SK-N-SH (cell line): ENCODE measurements at regions not wholly inside any gene's neighbourhood (a gene's known extent, or its start where the extent isn't known, plus 50 kb on each side); places are given as distances from the start of the nearest gene placed in this dataset.

ENCODE experiments used
- CTCF ChIA-PET: fragments of 300-600, 350-600 bp; formaldehyde crosslinking; extraction: SDS; loops from one replicate; lab custom pipeline; 2021; lab: Yijun Ruan, JAX
- POLR2A ChIA-PET: fragments of 350-600 bp; sonication (Branson Sonifier 250); formaldehyde crosslinking; extraction: SDS; loops from one replicate; lab custom pipeline; 2020; ENCODE audit warnings: antibody characterized with exemption, inconsistent platforms; lab: Yijun Ruan, JAX
- DNase-seq: peaks from one replicate; pipeline ENCODE4 v3.0.0; 2012
- H2AFZ ChIP-seq: fragments of 200-600 bp; sonication (generic); 2 replicates; pipeline ENCODE4 v1.8.1; 2016; ENCODE audit warnings: antibody characterized with exemption, mild to moderate bottlenecking, low read depth
- H3F3A ChIP-seq: fragments of 200-600 bp; sonication (generic); replicated peaks from 2 replicates; pipeline ENCODE3; 2016; ENCODE audit warnings: antibody characterized with exemption, mild to moderate bottlenecking; ENCODE audit not compliant: insufficient read depth
- H3K27ac ChIP-seq, 2 experiments: fragments of 200-500 bp in 1 of 2; fragments of 200-600 bp in 1 of 2; sonication (Bioruptor generic) in 1 of 2; sonication (generic), shearing (Covaris generic) in 1 of 2; 2 replicates each; pipeline versions ENCODE4 v1.5.1 to v1.6.1; 2014 to 2016; ENCODE audit warnings: low read depth in 2 of 2, inconsistent platforms in 1 of 2, low read length in 1 of 2, mild to moderate bottlenecking in 1 of 2, mixed read lengths in 1 of 2
- H3K27me3 ChIP-seq: fragments of 200-600 bp; sonication (generic), shearing (Covaris generic); 2 replicates; pipeline ENCODE4 v1.6.1; 2016; ENCODE audit warnings: mixed run types; ENCODE audit not compliant: insufficient read depth
- H3K36me3 ChIP-seq, 2 experiments: fragments of 200-500 bp in 1 of 2; fragments of 200-600 bp in 1 of 2; sonication (Bioruptor generic) in 1 of 2; sonication (generic) in 1 of 2; replicated peaks in 1 of 2; 2 replicates each; pipeline versions ENCODE3 to v1.5.1; 2014 to 2016; ENCODE audit warnings: low read length in 1 of 2, mild to moderate bottlenecking in 1 of 2; ENCODE audit not compliant: insufficient read depth in 2 of 2, control insufficient read depth in 1 of 2
- H3K4me1 ChIP-seq, 2 experiments: fragments of 200-500 bp in 1 of 2; fragments of 200-600 bp in 1 of 2; sonication (Bioruptor generic) in 1 of 2; sonication (generic), shearing (Covaris generic) in 1 of 2; 2 replicates each; pipeline versions ENCODE4 v1.5.1 to v1.6.1; 2014 to 2016; ENCODE audit warnings: low read depth in 1 of 2, low read length in 1 of 2, mixed run types in 1 of 2; ENCODE audit not compliant: insufficient read depth in 2 of 2, control insufficient read depth in 1 of 2
- H3K4me2 ChIP-seq: fragments of 200-600 bp; sonication (generic), shearing (Covaris generic); 2 replicates; pipeline ENCODE4 v1.6.1; 2017; ENCODE audit warnings: mixed run types
- H3K4me3 ChIP-seq, 2 experiments: fragments of 200-500 bp in 1 of 2; fragments of 200-600 bp in 1 of 2; sonication (Bioruptor generic) in 1 of 2; sonication (generic), shearing (Covaris generic) in 1 of 2; 2 replicates each; pipeline versions ENCODE4 v1.5.1 to v1.8.1; 2014 to 2016; ENCODE audit warnings: low read depth in 2 of 2, inconsistent platforms in 1 of 2, low read length in 1 of 2, mild to moderate bottlenecking in 1 of 2, mixed read lengths in 1 of 2, moderate library complexity in 1 of 2
- H3K79me2 ChIP-seq: fragments of 200-600 bp; sonication (generic); 2 replicates; pipeline ENCODE4 v1.8.1; 2017; ENCODE audit warnings: mild to moderate bottlenecking; ENCODE audit not compliant: insufficient read depth
- H3K9ac ChIP-seq: fragments of 200-600 bp; sonication (generic); 2 replicates; pipeline ENCODE4 v1.6.1; 2017; ENCODE audit warnings: mixed run types
- H3K9me2 ChIP-seq: fragments of 200-600 bp; sonication (generic); 2 replicates; pipeline ENCODE4 v1.6.1; 2017; ENCODE audit warnings: mixed run types
- H3K9me3 ChIP-seq: fragments of 200-600 bp; sonication (generic); 2 replicates; pipeline ENCODE4 v1.6.1; 2017; ENCODE audit warnings: mixed run types, mild to moderate bottlenecking, moderate library complexity
- H4K20me1 ChIP-seq: fragments of 200-600 bp; sonication (generic); 2 replicates; pipeline ENCODE4 v1.6.1; 2017; ENCODE audit warnings: mild to moderate bottlenecking, mixed run types; ENCODE audit not compliant: insufficient read depth
- CHD2 ChIP-seq: fragments of 150-350 bp; IDR thresholded peaks from 2 replicates; pipeline ENCODE4 v1.6.1; 2018; ENCODE audit warnings: low read length; ENCODE audit not compliant: partially characterized antibody
- ELF1 ChIP-seq: IDR thresholded peaks from 2 replicates; pipeline ENCODE4 v1.4.0; 2012
- EZH2phosphoT487 ChIP-seq: fragments of 200-600 bp; sonication (generic); IDR thresholded peaks from 2 replicates; pipeline ENCODE4 v1.6.1; 2017; ENCODE audit warnings: low read depth, mixed run types, mild to moderate bottlenecking, antibody characterized with exemption, moderate library complexity, borderline replicate concordance
- GABPA ChIP-seq: IDR thresholded peaks from 2 replicates; pipeline ENCODE4 v1.4.0; 2012; ENCODE audit warnings: low read depth, mild to moderate bottlenecking
- GATA2 ChIP-seq: sonication (generic); formaldehyde crosslinking; IDR thresholded peaks from 2 replicates; pipeline ENCODE4 v1.5.0; 2020; ENCODE audit warnings: mild to moderate bottlenecking, missing genetic modification reagents
- MXI1 ChIP-seq: IDR thresholded peaks from 2 replicates; pipeline ENCODE4 v1.6.1; 2012; ENCODE audit warnings: mild to moderate bottlenecking, low read depth, low read length, improper control_type of control experiment
- RAD21 ChIP-seq: IDR thresholded peaks from 2 replicates; pipeline ENCODE4 v1.6.1; 2012; ENCODE audit warnings: mild to moderate bottlenecking, low read length
- RCOR1 ChIP-seq: fragments of 150-350 bp; IDR thresholded peaks from 2 replicates; pipeline ENCODE4 v1.6.1; 2017; ENCODE audit warnings: antibody characterized with exemption, low read length
- RFX5 ChIP-seq: IDR thresholded peaks from 2 replicates; pipeline ENCODE4 v1.6.1; 2012; ENCODE audit warnings: mild to moderate bottlenecking, improper control_type of control experiment, low read length
- TEAD4 ChIP-seq: IDR thresholded peaks from 2 replicates; pipeline ENCODE4 v1.4.0; 2012; ENCODE audit warnings: mild to moderate bottlenecking, borderline replicate concordance; ENCODE audit not compliant: insufficient read depth
- WGBS: methylation state at CpG from one replicate; pipeline ENCODE4 v1.1.6; 2017; ENCODE audit warnings: low lambda C conversion rate; 5-methylcytosine and 5-hydroxymethylcytosine counted together
- TF ChIP-seq, protein P1 (sequence below): fragments of 200-600 bp; sonication (generic); IDR thresholded peaks from 2 replicates; pipeline ENCODE4 v1.6.1; 2017; ENCODE audit warnings: antibody characterized with exemption, mild to moderate bottlenecking, moderate library complexity
- TF ChIP-seq, protein P2 (sequence below): IDR thresholded peaks from 2 replicates; pipeline ENCODE4 v1.4.0; 2012; ENCODE audit warnings: low read depth, borderline replicate concordance
- TF ChIP-seq, protein P3 (sequence below): fragments of 150-350 bp; IDR thresholded peaks from 2 replicates; pipeline ENCODE4 v1.6.1; 2017; ENCODE audit warnings: antibody characterized with exemption, low read length, low read depth, borderline replicate concordance

GRCh38 chr17:77899498-77899897 lies 59.0 kb upstream of the TNRC6C start:
- Histone ChIP-seq H3K27me3 (peaks cover 34% of the 10 kb centered on the region; the same call in 1 of the 2 replicates), H4K20me1 (no peaks in the 10 kb centered on the region), H3K4me2 (no peak overlapping the region), H3K79me2 (no peaks in the 10 kb centered on the region), H3F3A (no peaks in the 10 kb centered on the region), H3K36me3 (no peaks in the 10 kb centered on the region), H3K9ac (no peak overlapping the region), H3K4me1 (no peaks in the 10 kb centered on the region; a peak in 1 of 4 replicates), H3K9me2 (no peaks in the 10 kb centered on the region), H2AFZ (no peak overlapping the region), H3K9me3 (no peaks in the 10 kb centered on the region), H3K27ac (no peak overlapping the region), H3K4me3 (no peak overlapping the region)
- ChIA-PET CTCF (interaction anchor here (0.6 to 2.1 kb wide), 3 partner anchors 9 to 303 kb away, joined by 3 to 9 read pairs (median 4); no protein-coding TSS in a partner anchor), POLR2A (no interaction called here)
- TF ChIP-seq EZH2phosphoT487 (no peak), CHD2 (no peak), RAD21 (no peak), GABPA (no peak), GATA2 (CRISPR knock-in tag) (no peak), TEAD4 (no peak)
- no peak for DNase-seq
- WGBS, result 78% methylated on average over 6 of the region's 7 CpGs

- ChIA-PET POLR2A (interaction anchor here (1.3 kb wide), 1 partner anchor 20 kb away, joined by 3 read pairs; no protein-coding TSS in a partner anchor), CTCF (interaction anchor here (2.3 kb wide), 1 partner anchor 9 kb away, joined by 9 read pairs; no protein-coding TSS in a partner anchor)
- H3F3A ChIP-seq, result no peaks in the 10 kb centered on the region
- no peaks in the 10 kb centered on the region; a peak in 1 of 4 replicates for H3K4me1 ChIP-seq
- no peak overlapping the region for H2AFZ ChIP-seq
- no peaks in the 10 kb centered on the region for H3K9me2 ChIP-seq
- DNase-seq, result no peak
- H3K79me2 ChIP-seq, result no peaks in the 10 kb centered on the region
- no peak overlapping the region for H3K4me3 ChIP-seq
- H3K27me3 ChIP-seq, result peaks cover 43% of the 10 kb centered on the region
- no peak overlapping the region for H3K9ac ChIP-seq
- 46% methylated on average over 2 of the region's 2 CpGs for whole genome bisulfite sequencing
- H3K27ac ChIP-seq, result no peak overlapping the region
- H3K9me3 ChIP-seq, result no peaks in the 10 kb centered on the region
- no peaks in the 10 kb centered on the region for H4K20me1 ChIP-seq
- no peak overlapping the region for H3K4me2 ChIP-seq
- H3K36me3 ChIP-seq, result no peaks in the 10 kb centered on the region
- TF ChIP-seq RCOR1 (no peak), MXI1 (no peak), RFX5 (no peak), EZH2phosphoT487 (no peak), ELF1 (no peak)
- TF ChIP-seq, protein P1, sequence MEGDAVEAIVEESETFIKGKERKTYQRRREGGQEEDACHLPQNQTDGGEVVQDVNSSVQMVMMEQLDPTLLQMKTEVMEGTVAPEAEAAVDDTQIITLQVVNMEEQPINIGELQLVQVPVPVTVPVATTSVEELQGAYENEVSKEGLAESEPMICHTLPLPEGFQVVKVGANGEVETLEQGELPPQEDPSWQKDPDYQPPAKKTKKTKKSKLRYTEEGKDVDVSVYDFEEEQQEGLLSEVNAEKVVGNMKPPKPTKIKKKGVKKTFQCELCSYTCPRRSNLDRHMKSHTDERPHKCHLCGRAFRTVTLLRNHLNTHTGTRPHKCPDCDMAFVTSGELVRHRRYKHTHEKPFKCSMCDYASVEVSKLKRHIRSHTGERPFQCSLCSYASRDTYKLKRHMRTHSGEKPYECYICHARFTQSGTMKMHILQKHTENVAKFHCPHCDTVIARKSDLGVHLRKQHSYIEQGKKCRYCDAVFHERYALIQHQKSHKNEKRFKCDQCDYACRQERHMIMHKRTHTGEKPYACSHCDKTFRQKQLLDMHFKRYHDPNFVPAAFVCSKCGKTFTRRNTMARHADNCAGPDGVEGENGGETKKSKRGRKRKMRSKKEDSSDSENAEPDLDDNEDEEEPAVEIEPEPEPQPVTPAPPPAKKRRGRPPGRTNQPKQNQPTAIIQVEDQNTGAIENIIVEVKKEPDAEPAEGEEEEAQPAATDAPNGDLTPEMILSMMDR, result no peak
- TF ChIP-seq, protein P2, sequence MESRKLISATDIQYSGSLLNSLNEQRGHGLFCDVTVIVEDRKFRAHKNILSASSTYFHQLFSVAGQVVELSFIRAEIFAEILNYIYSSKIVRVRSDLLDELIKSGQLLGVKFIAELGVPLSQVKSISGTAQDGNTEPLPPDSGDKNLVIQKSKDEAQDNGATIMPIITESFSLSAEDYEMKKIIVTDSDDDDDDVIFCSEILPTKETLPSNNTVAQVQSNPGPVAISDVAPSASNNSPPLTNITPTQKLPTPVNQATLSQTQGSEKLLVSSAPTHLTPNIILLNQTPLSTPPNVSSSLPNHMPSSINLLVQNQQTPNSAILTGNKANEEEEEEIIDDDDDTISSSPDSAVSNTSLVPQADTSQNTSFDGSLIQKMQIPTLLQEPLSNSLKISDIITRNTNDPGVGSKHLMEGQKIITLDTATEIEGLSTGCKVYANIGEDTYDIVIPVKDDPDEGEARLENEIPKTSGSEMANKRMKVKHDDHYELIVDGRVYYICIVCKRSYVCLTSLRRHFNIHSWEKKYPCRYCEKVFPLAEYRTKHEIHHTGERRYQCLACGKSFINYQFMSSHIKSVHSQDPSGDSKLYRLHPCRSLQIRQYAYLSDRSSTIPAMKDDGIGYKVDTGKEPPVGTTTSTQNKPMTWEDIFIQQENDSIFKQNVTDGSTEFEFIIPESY, result no peak
- TF ChIP-seq, protein P3, sequence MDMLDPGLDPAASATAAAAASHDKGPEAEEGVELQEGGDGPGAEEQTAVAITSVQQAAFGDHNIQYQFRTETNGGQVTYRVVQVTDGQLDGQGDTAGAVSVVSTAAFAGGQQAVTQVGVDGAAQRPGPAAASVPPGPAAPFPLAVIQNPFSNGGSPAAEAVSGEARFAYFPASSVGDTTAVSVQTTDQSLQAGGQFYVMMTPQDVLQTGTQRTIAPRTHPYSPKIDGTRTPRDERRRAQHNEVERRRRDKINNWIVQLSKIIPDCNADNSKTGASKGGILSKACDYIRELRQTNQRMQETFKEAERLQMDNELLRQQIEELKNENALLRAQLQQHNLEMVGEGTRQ, result no peak
Measured at GRCh38 chr17:77901481-77901880, 57.0 kb upstream of the TNRC6C start.
